ENCODE measurements at regions not wholly inside any gene's neighbourhood (a gene's known extent, or its start where the extent isn't known, plus 50 kb on each side); places are given as distances from the start of the nearest gene placed in this dataset.
"Not testable (repeated sequence)": the region's sequence is repeated elsewhere in the genome, so short reads cannot be mapped to it uniquely, and the experiment has no call there.

DNA sequence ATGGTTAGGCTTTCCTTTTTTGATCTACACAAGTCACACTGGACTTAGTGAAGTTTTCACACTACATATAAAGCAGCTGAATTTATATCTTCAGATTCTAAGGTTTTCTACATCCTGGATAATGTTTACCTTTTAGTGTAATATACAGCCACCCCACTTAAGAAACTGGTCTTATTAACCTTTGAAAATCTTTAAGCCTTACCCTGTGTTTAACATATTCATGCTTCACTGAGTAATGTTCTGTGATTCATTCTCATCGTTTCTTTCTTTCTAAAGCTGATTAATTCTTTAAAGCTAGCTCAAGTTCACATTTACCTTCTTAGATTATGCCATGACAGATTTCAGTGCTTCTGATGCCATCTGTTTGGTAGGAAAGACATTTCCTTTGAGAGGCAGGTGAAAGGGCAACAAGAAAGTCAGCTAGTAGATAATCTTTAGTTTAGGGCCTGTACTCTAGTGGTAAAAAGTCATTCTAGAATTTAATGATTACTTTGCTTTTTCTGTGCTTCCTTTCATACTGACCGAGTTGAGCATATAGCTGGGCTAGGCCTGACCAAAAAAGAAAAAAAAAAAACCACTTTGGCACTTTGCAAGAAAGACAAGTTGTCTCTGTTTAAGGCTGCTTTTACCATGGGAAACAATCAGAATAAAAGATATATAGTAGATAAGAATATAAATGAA is 690.9 kb upstream of the FBXO33 start:
- DNase-seq (ENCODE audit: low read depth): no peak

- DNase-seq (ENCODE audit: low read depth): no peak
Measured at GRCh38 chr14:40119765-40120164, 687.5 kb upstream of the FBXO33 start.

DNA sequence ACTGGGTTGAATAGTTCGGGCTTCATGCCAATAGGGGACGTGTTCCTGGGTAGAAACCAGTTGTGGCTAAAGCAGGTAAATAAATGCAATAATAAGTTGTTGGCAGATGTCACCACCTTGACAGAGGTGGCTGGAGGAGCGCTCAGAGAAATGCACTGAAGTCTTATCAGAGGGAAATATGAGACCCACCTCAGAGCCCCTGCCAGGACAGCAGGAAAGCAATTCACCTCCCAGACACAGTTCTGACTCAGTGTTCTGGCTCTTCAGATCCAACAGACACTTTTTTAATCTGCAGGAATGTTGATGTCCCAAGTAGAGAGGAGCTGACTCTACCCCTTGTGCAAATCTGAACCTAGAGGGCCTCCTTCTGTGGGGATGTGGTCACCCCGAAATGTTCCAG is 687.1 kb upstream of the FBXO33 start:
- no peak for DNase-seq (ENCODE audit: low read depth)

DNA sequence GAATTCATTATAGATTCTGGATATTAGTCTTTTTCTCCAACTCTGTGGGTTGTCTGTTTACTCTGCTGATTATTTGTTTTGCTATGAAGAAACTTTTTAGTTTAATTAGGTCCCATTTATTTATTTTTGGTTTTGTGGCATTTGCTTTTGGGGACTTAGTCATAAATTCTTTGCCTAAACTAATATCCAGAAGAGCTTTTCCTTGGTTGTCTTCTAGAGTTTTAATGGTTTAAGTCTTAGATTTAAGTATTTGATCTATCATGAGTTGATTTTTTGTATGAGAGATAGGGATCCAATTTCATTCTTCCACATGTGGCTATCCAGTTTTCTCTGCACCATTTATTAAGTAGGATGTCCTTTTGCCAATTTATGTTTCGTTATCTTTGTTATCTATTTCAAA is 683.4 kb upstream of the FBXO33 start:
- no peak for DNase-seq (ENCODE audit: low read depth)

- no peak for DNase-seq (ENCODE audit: low read depth)
Measured at GRCh38 chr14:40113671-40114070, 681.4 kb upstream of the FBXO33 start.

DNA sequence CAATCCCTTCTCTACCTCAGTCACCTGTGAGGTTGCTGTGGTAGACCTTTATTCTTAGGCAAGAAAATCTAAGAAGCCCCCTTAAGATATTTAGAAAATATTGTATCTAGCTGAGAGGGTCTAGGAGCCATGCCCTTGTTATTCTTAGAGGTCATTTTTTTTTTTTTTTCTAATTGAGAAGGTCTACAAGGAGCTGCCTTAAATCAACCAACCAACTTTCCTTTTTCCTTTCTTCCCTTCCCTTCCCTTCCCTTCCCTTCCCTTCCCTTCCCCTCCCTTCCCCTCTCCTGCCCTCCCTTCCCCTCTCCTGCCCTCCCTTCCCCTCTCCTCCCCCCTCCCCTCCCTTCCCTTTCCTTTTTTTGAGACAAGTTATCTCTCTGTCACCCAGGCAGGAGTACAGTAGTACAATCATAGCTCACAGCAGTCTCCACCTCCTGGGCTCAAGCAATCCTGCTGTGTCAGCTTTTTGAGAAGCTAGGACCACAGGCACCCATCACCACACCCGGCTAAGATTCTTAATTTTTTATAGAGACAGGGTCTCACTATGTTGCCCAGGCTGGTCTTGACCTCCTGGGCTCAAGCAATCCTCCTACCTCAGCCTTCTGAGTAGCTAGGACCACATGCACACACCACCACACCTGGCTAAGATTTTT is 668.4 kb upstream of the FBXO33 start:
- no peak for DNase-seq (ENCODE audit: low read depth)

DNA sequence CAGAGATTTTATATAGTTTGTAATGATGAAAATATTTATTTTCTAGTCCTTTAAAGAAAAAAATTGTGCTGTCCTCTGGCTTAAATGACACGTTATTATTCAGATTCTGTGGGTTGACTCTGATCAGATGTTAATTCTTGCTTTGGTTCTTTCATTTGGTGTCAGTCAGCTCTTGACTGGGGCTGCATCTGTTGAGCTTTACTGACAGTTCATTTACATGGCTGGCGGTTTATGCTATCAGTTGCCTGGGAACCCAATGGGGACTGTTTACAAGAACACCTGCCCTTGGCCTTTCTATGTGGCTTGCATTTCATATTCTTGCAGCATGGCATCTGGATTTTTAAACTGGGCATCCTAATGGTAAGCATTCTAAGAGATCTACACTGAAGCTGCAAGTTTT is 667.1 kb upstream of the FBXO33 start:
- no peak for DNase-seq (ENCODE audit: low read depth)

DNA sequence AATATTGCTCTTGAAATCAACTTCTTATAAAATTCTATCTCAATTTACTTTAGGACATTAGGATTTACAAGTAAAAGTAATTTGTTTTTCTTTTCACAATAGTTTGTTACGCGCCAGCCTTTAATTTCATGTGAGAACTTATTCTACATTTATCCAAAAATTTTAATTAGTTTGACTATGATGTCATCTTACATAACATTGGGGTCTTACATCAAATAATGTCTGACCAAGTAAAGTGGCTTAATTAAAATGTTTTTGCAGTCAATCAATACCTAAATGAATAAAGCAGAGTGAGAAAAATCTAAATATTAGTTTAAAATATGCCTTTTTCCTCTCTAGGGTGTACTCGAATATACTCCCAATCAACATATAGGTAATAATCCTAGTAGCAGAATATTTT is 666.2 kb upstream of the FBXO33 start:
- DNase-seq (ENCODE audit: low read depth): no peak

GRCh38 chr14:40096968-40097367 is 664.7 kb upstream of the FBXO33 start:
- DNase-seq (ENCODE audit: low read depth): no peak

- no peak for DNase-seq (ENCODE audit: low read depth)
Measured at GRCh38 chr14:40093800-40094199, 661.6 kb upstream of the FBXO33 start.

GRCh38 chr14:40074169-40074568 is 641.9 kb upstream of the FBXO33 start:
- no peak for DNase-seq (ENCODE audit: low read depth)

DNA sequence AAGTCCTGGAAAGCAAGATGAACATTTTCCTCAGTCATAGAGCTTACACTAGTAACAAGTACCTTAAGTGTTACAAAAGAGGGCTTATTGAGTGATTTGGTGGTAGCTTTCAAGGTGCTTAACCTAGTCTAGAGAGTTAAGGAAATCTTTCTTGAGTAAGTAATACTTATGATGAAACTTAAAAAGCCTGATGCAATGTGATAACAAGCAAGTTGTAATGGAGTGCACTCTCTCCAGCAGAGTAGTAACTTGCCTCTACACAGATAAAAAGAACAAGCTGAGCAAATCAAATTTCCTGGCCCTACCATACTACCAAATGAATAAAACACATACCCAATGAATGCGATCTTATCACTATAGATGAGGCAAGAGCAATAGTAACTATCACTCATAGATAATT is 639.9 kb upstream of the FBXO33 start:
- DNase-seq (ENCODE audit: low read depth): no peak

GRCh38 chr14:40058901-40059897 is 627.0 kb upstream of the FBXO33 start:
- no peak for DNase-seq (ENCODE audit: low read depth)

DNA sequence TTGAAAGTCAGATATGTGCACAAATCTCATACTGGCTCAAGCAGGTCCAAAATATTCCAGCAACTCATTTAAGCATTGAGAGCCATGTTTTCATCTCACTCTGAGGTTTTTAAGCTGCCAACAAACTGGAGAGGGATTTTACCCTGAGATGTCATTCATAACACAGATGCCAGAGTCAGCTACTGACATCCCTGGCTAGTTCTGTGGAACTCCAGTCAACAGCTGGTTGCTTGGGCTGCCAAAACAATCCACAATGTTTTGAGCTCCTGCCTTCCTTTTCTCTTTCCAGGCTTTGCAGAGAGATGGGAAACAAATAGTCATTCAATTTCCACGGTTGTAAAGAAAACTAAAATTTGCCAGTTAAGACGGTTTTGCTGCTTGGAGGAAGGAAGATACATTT is 621.2 kb upstream of the FBXO33 start:
- DNase-seq (ENCODE audit: low read depth): no peak

GRCh38 chr14:40028991-40029390 is 596.8 kb upstream of the FBXO33 start:
- no peak for DNase-seq (ENCODE audit: low read depth)

DNA sequence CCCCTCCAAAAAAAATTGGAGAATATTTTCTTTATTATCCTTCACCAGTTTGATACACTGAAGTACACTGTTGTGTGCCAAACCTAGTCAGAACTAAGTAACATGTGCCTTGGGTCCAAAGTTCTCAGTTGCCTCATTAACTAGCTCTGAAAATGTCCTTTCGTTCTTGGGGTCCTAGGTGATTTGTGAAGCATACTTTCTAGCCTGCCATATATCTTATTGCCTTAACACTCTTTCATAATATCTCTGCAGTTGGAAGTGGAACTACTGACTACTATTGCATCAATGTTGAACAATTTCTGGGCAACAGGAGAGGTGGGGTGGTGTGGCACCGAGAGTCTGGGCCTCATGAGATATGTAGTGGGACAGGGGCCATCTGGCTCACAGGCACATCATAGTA is 592.9 kb upstream of the FBXO33 start:
- DNase-seq (ENCODE audit: low read depth): no peak

DNA sequence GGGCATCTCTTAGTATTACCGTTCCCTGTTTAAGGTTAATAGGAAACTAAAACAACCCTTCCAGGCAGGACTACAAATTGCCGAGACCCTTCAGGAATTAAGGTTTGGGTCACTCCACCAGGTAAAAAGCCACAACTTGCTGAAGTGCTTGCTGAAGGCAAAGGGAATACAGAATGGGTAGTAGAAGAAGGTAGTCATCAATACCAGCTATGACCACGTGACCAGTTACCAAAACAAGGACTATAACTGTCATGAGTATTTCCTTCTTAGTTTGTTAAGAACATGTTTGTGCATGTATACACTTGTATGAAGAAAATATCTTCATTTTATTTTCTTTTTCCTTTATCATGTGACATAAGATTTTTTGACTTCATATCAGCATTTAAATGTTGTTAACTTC is 578.7 kb upstream of the FBXO33 start:
- DNase-seq (ENCODE audit: low read depth): no peak

DNA sequence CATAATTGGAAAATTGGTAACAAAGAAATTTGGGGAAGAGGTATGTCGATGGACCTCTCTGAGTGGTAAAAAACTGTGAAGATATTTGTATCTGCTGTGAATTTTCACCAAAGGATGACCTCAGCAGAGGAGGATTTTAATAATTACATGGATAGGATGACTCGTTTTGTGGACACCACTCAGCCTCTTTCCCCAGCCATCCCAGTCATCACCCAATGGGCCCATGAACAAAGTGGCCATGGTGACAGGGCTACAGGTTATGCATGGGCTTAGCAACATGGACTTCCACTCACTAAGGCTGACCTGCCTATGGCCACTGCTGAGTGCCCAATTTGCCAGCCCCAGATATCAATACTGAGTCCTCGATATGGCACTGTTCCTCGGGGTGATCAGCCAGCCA is 577.5 kb upstream of the FBXO33 start:
- no peak for DNase-seq (ENCODE audit: low read depth)

DNA sequence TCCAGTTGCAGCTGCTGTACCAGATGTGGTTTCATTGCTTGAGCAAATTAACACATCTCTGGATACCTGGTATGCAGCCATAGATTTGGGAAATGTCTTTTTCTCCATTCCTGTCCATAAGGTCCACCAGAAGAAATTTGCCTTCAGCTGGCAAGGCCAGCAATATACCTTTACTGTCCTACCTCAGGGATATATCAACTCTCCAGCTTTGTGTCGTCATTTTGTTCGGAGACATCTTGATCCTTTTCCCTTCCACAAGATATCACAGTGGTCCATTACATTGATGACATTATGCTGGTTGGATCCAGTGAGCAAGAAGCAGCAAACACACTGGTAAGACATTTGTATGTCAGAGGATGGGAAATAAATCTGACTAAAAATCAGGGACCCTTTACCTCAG is 576.1 kb upstream of the FBXO33 start:
- not testable (repeated sequence) for DNase-seq (ENCODE audit: low read depth)

DNA sequence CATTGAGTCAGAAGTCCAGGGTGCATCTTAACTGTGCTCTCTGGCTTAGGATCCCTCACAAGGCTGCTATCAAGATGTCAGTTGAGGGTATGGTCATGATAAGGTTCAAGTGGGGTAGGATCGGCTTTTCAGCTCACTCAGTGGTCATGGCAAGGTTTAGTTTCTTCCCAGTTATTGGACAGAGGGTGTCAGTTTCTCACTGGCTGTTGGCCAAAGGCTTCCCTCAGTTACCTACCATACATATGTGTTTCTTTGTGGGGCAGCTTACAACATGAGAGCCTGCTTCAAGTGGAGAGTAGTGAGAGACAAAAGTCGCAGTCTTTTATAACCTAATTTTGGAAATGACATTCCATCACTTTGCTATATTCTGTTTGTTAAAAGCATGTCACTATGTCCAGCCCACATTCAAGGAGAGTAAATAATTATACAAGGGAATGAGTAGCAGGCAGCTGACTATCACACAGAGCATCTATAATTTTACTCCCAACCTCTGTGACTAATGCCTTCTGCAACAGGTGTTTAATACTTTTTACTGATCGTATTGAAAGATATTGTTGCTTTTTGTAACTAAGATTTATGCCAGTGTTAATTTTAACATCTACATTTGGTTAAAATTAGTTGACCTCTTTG is 572.8 kb upstream of the FBXO33 start:
- no peak for DNase-seq (ENCODE audit: low read depth)

GRCh38 chr14:40003773-40004172 is 571.5 kb upstream of the FBXO33 start:
- DNase-seq (ENCODE audit: low read depth): no peak

- DNase-seq (ENCODE audit: low read depth): no peak
Measured at GRCh38 chr14:39998854-39999253, 566.6 kb upstream of the FBXO33 start.

Measured in fibroblast of gingiva (primary cell).